ENCODE measurements at regions not wholly inside any gene's neighbourhood (a gene's known extent, or its start where the extent isn't known, plus 50 kb on each side); places are given as distances from the start of the nearest gene placed in this dataset.
"Not testable (repeated sequence)": the region's sequence is repeated elsewhere in the genome, so short reads cannot be mapped to it uniquely, and the experiment has no call there.

GRCh38 chr6:40832691-40833090, 206.3 kb downstream of the UNC5CL start:
- no peak for TF ChIP-seq CTCF (IDR thresholded peaks at IDR 0.05; ENCODE audit: insufficient read depth, low read length, poor library complexity, severe bottlenecking)
- no peaks in the 10 kb centered on the region; the same call in 1 of the 2 replicates for H3K27me3 ChIP-seq (replicated peaks; ENCODE audit: control insufficient read depth, insufficient read depth, low read length)
- H3K4me3 ChIP-seq (replicated peaks; ENCODE audit: low read depth, low read length): no peak overlapping the region
- DNase-seq (ENCODE audit: extremely low read depth, insufficient read length): no peak
- no peaks in the 10 kb centered on the region for H3K36me3 ChIP-seq (ENCODE audit: control insufficient read depth, insufficient read depth, low read length)

- no peak for TF ChIP-seq CTCF (IDR thresholded peaks at IDR 0.05; ENCODE audit: insufficient read depth, low read length, poor library complexity, severe bottlenecking)
- DNase-seq (ENCODE audit: extremely low read depth, insufficient read length): no peak
- Histone ChIP-seq H3K4me3 (replicated peaks; ENCODE audit: low read depth, low read length) (no peak overlapping the region), H3K27me3 (replicated peaks; ENCODE audit: control insufficient read depth, insufficient read depth, low read length) (no peaks in the 10 kb centered on the region; the same call in 1 of the 2 replicates), H3K36me3 (ENCODE audit: control insufficient read depth, insufficient read depth, low read length) (no peaks in the 10 kb centered on the region)
Measured at GRCh38 chr6:40831381-40831780, 207.6 kb downstream of the UNC5CL start.

- Histone ChIP-seq H3K36me3 (ENCODE audit: control insufficient read depth, insufficient read depth, low read length) (no peaks in the 10 kb centered on the region), H3K27me3 (replicated peaks; ENCODE audit: control insufficient read depth, insufficient read depth, low read length) (no peaks in the 10 kb centered on the region), H3K4me3 (replicated peaks; ENCODE audit: low read depth, low read length) (no peak overlapping the region)
- DNase-seq (ENCODE audit: extremely low read depth, insufficient read length): no peak
- no peak for TF ChIP-seq CTCF (IDR thresholded peaks at IDR 0.05; ENCODE audit: insufficient read depth, low read length, poor library complexity, severe bottlenecking)
Measured at GRCh38 chr6:40825102-40825501, 213.9 kb downstream of the UNC5CL start.

GRCh38 chr6:40823917-40824891, 214.8 kb downstream of the UNC5CL start:
- not testable (repeated sequence) for H3K27me3 ChIP-seq (replicated peaks; ENCODE audit: control insufficient read depth, insufficient read depth, low read length); H3K4me3 ChIP-seq (replicated peaks; ENCODE audit: low read depth, low read length); H3K36me3 ChIP-seq (ENCODE audit: control insufficient read depth, insufficient read depth, low read length); DNase-seq (ENCODE audit: extremely low read depth, insufficient read length)
- TF ChIP-seq CTCF (IDR thresholded peaks at IDR 0.05; ENCODE audit: insufficient read depth, low read length, poor library complexity, severe bottlenecking): peak; percentile 74

GRCh38 chr6:40822619-40823018, 216.4 kb downstream of the UNC5CL start:
- DNase-seq (ENCODE audit: extremely low read depth, insufficient read length): no peak
- Histone ChIP-seq H3K27me3 (replicated peaks; ENCODE audit: control insufficient read depth, insufficient read depth, low read length) (no peaks in the 10 kb centered on the region), H3K36me3 (ENCODE audit: control insufficient read depth, insufficient read depth, low read length) (no peaks in the 10 kb centered on the region), H3K4me3 (replicated peaks; ENCODE audit: low read depth, low read length) (no peak overlapping the region)
- TF ChIP-seq CTCF (IDR thresholded peaks at IDR 0.05; ENCODE audit: insufficient read depth, low read length, poor library complexity, severe bottlenecking): no peak

All from GM06990 (cell line).